BJ (cell line): ENCODE measurements at regions not wholly inside any gene's neighbourhood (a gene's known extent, or its start where the extent isn't known, plus 50 kb on each side); places are given as distances from the start of the nearest gene placed in this dataset.

ENCODE experiments used
- CTCF ChIA-PET: fragments of 350-600 bp; formaldehyde crosslinking; extraction: SDS; loops from one replicate; lab custom pipeline; 2021; ENCODE audit warnings: antibody characterized with exemption, inconsistent platforms; lab: Yijun Ruan, JAX
- POLR2A ChIA-PET: fragments of 300-600 bp; sonication (Branson Sonifier 250); formaldehyde crosslinking; extraction: SDS; loops from one replicate; lab custom pipeline; 2021; ENCODE audit warnings: antibody characterized with exemption; lab: Charles Lee
- DNase-seq: peaks from one replicate; pipeline ENCODE4 v3.0.0-alpha.2; 2011; ENCODE audit warnings: low read depth
- H3K27me3 ChIP-seq: 2 replicates; pipeline ENCODE4 v1.6.0; 2011; ENCODE audit warnings: low read length; ENCODE audit not compliant: control insufficient read depth, insufficient read depth
- H3K36me3 ChIP-seq: 2 replicates; pipeline ENCODE4 v1.5.1; 2011; ENCODE audit warnings: low read length; ENCODE audit not compliant: control insufficient read depth, insufficient read depth
- H3K4me3 ChIP-seq: 2 replicates; pipeline ENCODE4 v1.5.1; 2011; ENCODE audit warnings: low read depth, mild to moderate bottlenecking, control low read depth, low read length
- CTCF ChIP-seq: IDR thresholded peaks from 2 replicates; pipeline ENCODE4 v1.5.1; 2011; ENCODE audit warnings: low read depth, mild to moderate bottlenecking, control low read depth, inconsistent platforms, low read length, moderate library complexity; ENCODE audit not compliant: insufficient read depth

GRCh38 chr2:52862801-52863200 is 904.8 kb upstream of the CHAC2 start:
- no peaks in the 10 kb centered on the region for H3K27me3 ChIP-seq
- H3K36me3 ChIP-seq = no peaks in the 10 kb centered on the region
- no peak overlapping the region for H3K4me3 ChIP-seq
- POLR2A ChIA-PET = no interaction called here
- no peak for TF ChIP-seq CTCF
- CTCF ChIA-PET = no interaction called here
- DNase-seq = no peak

GRCh38 chr2:52861596-52861995 is 906.0 kb upstream of the CHAC2 start:
- POLR2A ChIA-PET = no interaction called here
- no peak for TF ChIP-seq CTCF
- no peak overlapping the region for H3K4me3 ChIP-seq
- no peaks in the 10 kb centered on the region for H3K36me3 ChIP-seq
- CTCF ChIA-PET = no interaction called here
- DNase-seq = no peak
- no peaks in the 10 kb centered on the region for H3K27me3 ChIP-seq

GRCh38 chr2:52859065-52859464 is 908.5 kb upstream of the CHAC2 start:
- CTCF ChIA-PET = no interaction called here
- no peaks in the 10 kb centered on the region for H3K36me3 ChIP-seq
- TF ChIP-seq CTCF = no peak
- H3K27me3 ChIP-seq = no peaks in the 10 kb centered on the region
- H3K4me3 ChIP-seq = no peak overlapping the region
- POLR2A ChIA-PET = no interaction called here
- DNase-seq = no peak

GRCh38 chr2:52857722-52858121 is 909.9 kb upstream of the CHAC2 start:
- CTCF ChIA-PET = no interaction called here
- POLR2A ChIA-PET = no interaction called here
- H3K27me3 ChIP-seq = no peaks in the 10 kb centered on the region
- no peak for TF ChIP-seq CTCF
- H3K4me3 ChIP-seq = no peak overlapping the region
- no peak for DNase-seq
- H3K36me3 ChIP-seq = no peaks in the 10 kb centered on the region

- H3K27me3 ChIP-seq = no peaks in the 10 kb centered on the region
- POLR2A ChIA-PET = no interaction called here
- no peak overlapping the region for H3K4me3 ChIP-seq
- DNase-seq = no peak
- no peaks in the 10 kb centered on the region for H3K36me3 ChIP-seq
- no peak for TF ChIP-seq CTCF
- CTCF ChIA-PET = no interaction called here
Measured at GRCh38 chr2:52852006-52852405, 915.6 kb upstream of the CHAC2 start.
